ENCODE measurements at regions not wholly inside any gene's neighbourhood (a gene's known extent, or its start where the extent isn't known, plus 50 kb on each side); places are given as distances from the start of the nearest gene placed in this dataset.

GRCh38 chr18:11408555-11409065 is 200.8 kb upstream of the SLC35G4 start:
- H3K27ac ChIP-seq = no peak overlapping the region
- no peak for TF ChIP-seq ZFX (IDR thresholded peaks at IDR 0.05; ENCODE audit: borderline replicate concordance)
- TF ChIP-seq, protein P1, sequence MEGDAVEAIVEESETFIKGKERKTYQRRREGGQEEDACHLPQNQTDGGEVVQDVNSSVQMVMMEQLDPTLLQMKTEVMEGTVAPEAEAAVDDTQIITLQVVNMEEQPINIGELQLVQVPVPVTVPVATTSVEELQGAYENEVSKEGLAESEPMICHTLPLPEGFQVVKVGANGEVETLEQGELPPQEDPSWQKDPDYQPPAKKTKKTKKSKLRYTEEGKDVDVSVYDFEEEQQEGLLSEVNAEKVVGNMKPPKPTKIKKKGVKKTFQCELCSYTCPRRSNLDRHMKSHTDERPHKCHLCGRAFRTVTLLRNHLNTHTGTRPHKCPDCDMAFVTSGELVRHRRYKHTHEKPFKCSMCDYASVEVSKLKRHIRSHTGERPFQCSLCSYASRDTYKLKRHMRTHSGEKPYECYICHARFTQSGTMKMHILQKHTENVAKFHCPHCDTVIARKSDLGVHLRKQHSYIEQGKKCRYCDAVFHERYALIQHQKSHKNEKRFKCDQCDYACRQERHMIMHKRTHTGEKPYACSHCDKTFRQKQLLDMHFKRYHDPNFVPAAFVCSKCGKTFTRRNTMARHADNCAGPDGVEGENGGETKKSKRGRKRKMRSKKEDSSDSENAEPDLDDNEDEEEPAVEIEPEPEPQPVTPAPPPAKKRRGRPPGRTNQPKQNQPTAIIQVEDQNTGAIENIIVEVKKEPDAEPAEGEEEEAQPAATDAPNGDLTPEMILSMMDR (IDR thresholded peaks at IDR 0.05) = no peak

DNA sequence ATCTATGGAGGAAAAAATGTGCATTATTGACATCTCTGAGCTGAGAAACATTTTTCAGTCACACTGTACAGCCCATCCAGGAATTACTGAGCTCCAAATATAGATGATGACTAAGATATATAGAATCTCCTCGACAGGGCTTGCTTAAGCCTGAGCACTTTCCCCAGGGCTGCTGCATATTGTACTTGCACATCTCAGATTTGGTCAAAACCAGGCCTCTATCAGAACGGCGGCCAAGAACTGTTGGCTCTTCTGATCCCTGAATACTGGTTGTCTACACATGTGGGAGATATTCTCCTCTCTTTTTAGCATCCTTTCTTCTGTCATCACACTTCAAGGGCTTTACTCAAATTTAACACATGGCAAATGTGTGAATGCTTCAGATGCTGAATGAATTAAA is 201.5 kb upstream of the SLC35G4 start:
- H3K27ac ChIP-seq = no peak overlapping the region
- TF ChIP-seq ZFX (IDR thresholded peaks at IDR 0.05; ENCODE audit: borderline replicate concordance) = no peak
- TF ChIP-seq, protein P1 (IDR thresholded peaks at IDR 0.05) = no peak

GRCh38 chr18:11405804-11406203 is 203.6 kb upstream of the SLC35G4 start:
- TF ChIP-seq, protein P1 (IDR thresholded peaks at IDR 0.05) = no peak
- TF ChIP-seq ZFX (IDR thresholded peaks at IDR 0.05; ENCODE audit: borderline replicate concordance) = no peak
- H3K27ac ChIP-seq = no peak overlapping the region

DNA sequence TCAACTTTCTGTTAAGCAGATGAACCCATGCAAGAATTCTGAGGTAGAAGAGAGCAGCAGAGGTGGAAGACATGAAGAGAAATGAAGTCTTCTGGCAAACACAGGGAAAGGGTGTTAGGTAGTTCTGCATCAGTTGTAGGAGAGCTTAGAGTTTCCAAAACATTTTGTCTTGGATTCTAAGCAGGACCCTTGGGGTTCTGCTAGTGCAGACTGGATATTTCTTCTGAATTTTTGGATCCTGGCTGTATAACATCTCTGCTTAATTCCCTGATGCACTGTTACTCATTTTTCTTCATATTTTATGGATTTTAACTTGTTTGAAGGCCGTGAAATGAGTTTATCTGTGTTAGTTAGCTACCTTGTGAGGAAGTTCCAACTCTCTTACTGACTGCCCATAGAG is 208.7 kb upstream of the SLC35G4 start:
- TF ChIP-seq, protein P1 (IDR thresholded peaks at IDR 0.05) = no peak
- TF ChIP-seq ZFX (IDR thresholded peaks at IDR 0.05; ENCODE audit: borderline replicate concordance) = no peak
- H3K27ac ChIP-seq = no peak overlapping the region

DNA sequence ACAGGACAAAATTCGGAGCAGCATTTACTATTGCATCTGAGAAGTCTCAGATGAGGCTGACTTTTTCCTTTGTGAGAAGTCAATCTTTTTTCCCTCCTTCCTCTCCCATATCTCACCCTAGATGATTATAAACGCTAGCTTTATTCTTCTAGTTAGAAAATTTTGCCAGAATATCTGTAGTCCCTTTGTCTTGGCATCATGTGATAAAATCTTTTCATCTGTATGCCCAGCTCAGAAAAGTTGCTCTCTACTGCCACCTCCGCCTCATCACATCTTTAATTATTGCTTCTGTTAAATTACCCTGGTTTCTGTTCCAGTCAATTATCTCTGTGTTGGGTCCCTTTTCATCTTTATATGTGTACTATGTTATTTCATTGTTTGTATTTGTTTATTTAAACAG is 210.8 kb upstream of the SLC35G4 start:
- TF ChIP-seq, protein P1 (IDR thresholded peaks at IDR 0.05) = peak; percentile 58
- no peak for TF ChIP-seq ZFX (IDR thresholded peaks at IDR 0.05; ENCODE audit: borderline replicate concordance)

GRCh38 chr18:11392980-11393885 is 216.2 kb upstream of the SLC35G4 start:
- no peak overlapping the region for H3K27ac ChIP-seq
- TF ChIP-seq ZFX (IDR thresholded peaks at IDR 0.05; ENCODE audit: borderline replicate concordance) = no peak
- TF ChIP-seq, protein P1 (IDR thresholded peaks at IDR 0.05) = no peak

More for the DNA sequence above, 210.8 kb upstream of the SLC35G4 start:
- no peak overlapping the region for H3K27ac ChIP-seq

GRCh38 chr18:11392292-11392691 is 217.1 kb upstream of the SLC35G4 start:
- no peak overlapping the region for H3K27ac ChIP-seq
- no peak for TF ChIP-seq ZFX (IDR thresholded peaks at IDR 0.05; ENCODE audit: borderline replicate concordance)
- TF ChIP-seq, protein P1 (IDR thresholded peaks at IDR 0.05) = no peak

Data from 22Rv1 (cell line).